ENCODE measurements at regions not wholly inside any gene's neighbourhood (a gene's known extent, or its start where the extent isn't known, plus 50 kb on each side); places are given as distances from the start of the nearest gene placed in this dataset.

DNA sequence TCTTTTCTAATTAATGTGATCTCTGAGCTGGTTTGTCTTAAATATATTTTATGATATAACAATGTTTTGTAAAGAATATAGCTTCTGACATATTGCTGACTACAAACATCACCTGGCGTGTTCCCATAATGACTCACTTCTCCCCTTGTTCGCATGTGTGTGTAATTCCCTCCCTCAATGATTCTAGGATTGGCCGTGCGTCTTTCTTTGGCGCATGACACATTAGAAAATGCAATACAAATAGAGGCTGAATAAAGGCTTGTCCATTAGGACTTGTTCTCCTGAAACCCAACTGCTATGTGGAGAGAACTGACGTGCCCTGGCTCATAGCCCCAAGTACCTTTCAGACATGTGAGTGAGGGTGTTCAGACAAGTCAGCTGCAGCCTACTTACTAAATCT, 159.7 kb upstream of the CDH20 start:
- H3K4me1 ChIP-seq (ENCODE audit: insufficient read depth, low read length, poor library complexity, severe bottlenecking), result no peaks in the 10 kb centered on the region
- no TSS peak for BruUV-seq (replicated peaks)

GRCh38 chr18:61183798-61184197, 149.4 kb upstream of the CDH20 start:
- intact Hi-C loops (cut with micrococcal nuclease; ENCODE audit: unreplicated experiment), result no loop called here
- no peaks in the 10 kb centered on the region for H3K79me2 ChIP-seq (ENCODE audit: insufficient read depth, low read depth, low read length)
- TF ChIP-seq CTCF (conservative IDR thresholded peaks at IDR 0.05; ENCODE audit: low read length) (no peak), EZH2phosphoT487 (IDR thresholded peaks at IDR 0.05; ENCODE audit: borderline replicate concordance, low read depth, low read length) (no peak)
- no peaks in the 10 kb centered on the region for H3K4me1 ChIP-seq (ENCODE audit: insufficient read depth, low read length, poor library complexity, severe bottlenecking)
- ChIA-PET POLR2A (no interaction called here), CTCF (ENCODE audit: unreplicated experiment) (no interaction called here)
- H3K9me3 ChIP-seq (ENCODE audit: low read length), result no peaks in the 10 kb centered on the region
- no peaks in the 10 kb centered on the region for H3K36me3 ChIP-seq (ENCODE audit: insufficient read depth, low read length)
- BruUV-seq (replicated peaks), result no TSS peak
- DNase-seq (ENCODE audit: low spot score), result no peak
- H3K9me2 ChIP-seq (ENCODE audit: insufficient read depth, low read length), result no peaks in the 10 kb centered on the region
- no peak overlapping the region for H3K4me3 ChIP-seq (ENCODE audit: low read depth, low read length, poor library complexity, severe bottlenecking)
- no peak overlapping the region for H3K27ac ChIP-seq (ENCODE audit: low read depth, low read length, poor library complexity, severe bottlenecking)
- no peak overlapping the region for H3K4me2 ChIP-seq (ENCODE audit: low read length)
- no peaks in the 10 kb centered on the region for H4K20me1 ChIP-seq (ENCODE audit: insufficient read depth, low read length)
- H2AFZ ChIP-seq (ENCODE audit: low read length), result no peak overlapping the region

More for the DNA sequence above, 159.7 kb upstream of the CDH20 start:
- TF ChIP-seq EZH2phosphoT487 (IDR thresholded peaks at IDR 0.05; ENCODE audit: borderline replicate concordance, low read depth, low read length) (no peak), CTCF (conservative IDR thresholded peaks at IDR 0.05; ENCODE audit: low read length) (no peak)
- ChIA-PET POLR2A (no interaction called here), CTCF (ENCODE audit: unreplicated experiment) (no interaction called here)
- Histone ChIP-seq H3K9me2 (ENCODE audit: insufficient read depth, low read length) (no peaks in the 10 kb centered on the region), H4K20me1 (ENCODE audit: insufficient read depth, low read length) (no peaks in the 10 kb centered on the region), H2AFZ (ENCODE audit: low read length) (no peak overlapping the region), H3K36me3 (ENCODE audit: insufficient read depth, low read length) (no peaks in the 10 kb centered on the region), H3K79me2 (ENCODE audit: insufficient read depth, low read depth, low read length) (no peaks in the 10 kb centered on the region), H3K27ac (ENCODE audit: low read depth, low read length, poor library complexity, severe bottlenecking) (no peak overlapping the region), H3K4me2 (ENCODE audit: low read length) (no peak overlapping the region), H3K9me3 (ENCODE audit: low read length) (no peaks in the 10 kb centered on the region), H3K4me3 (ENCODE audit: low read depth, low read length, poor library complexity, severe bottlenecking) (no peak overlapping the region)
- DNase-seq (ENCODE audit: low spot score), result no peak
- intact Hi-C loops (cut with micrococcal nuclease; ENCODE audit: unreplicated experiment), result no loop called here

DNA sequence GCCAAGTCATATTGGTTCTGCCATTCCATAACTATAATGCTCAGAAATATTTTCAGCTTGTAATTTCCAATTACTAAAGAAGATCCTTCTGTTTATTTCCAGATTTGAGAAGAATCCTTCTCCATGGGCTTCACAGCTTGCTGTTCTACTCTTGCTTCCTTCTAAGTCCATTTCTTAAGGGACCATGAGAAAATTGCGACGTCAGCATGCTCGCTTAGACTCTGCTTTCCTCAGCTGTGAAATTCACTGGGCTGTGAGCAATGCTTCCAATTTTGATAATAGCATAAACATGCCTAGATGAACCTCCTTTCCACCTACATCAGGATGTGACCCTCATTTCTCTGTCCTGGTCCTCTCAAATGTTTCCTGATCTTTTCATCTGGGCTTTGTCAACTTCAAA, 145.3 kb upstream of the CDH20 start:
- no peaks in the 10 kb centered on the region for H3K9me3 ChIP-seq (ENCODE audit: low read length)
- H3K9me2 ChIP-seq (ENCODE audit: insufficient read depth, low read length), result no peaks in the 10 kb centered on the region
- ChIA-PET CTCF (ENCODE audit: unreplicated experiment) (no interaction called here), POLR2A (interaction anchor here (0.6 kb wide), 1 partner anchor 455 kb away, joined by 3 read pairs; no protein-coding TSS in a partner anchor)
- no peaks in the 10 kb centered on the region for H4K20me1 ChIP-seq (ENCODE audit: insufficient read depth, low read length)
- no peak overlapping the region for H2AFZ ChIP-seq (ENCODE audit: low read length)
- H3K4me3 ChIP-seq (ENCODE audit: low read depth, low read length, poor library complexity, severe bottlenecking), result no peak overlapping the region
- no TSS peak for BruUV-seq (replicated peaks)
- no peak overlapping the region for H3K4me2 ChIP-seq (ENCODE audit: low read length)
- no peaks in the 10 kb centered on the region for H3K36me3 ChIP-seq (ENCODE audit: insufficient read depth, low read length)
- intact Hi-C loops (cut with micrococcal nuclease; ENCODE audit: unreplicated experiment), result no loop called here
- no peaks in the 10 kb centered on the region for H3K79me2 ChIP-seq (ENCODE audit: insufficient read depth, low read depth, low read length)
- TF ChIP-seq EZH2phosphoT487 (IDR thresholded peaks at IDR 0.05; ENCODE audit: borderline replicate concordance, low read depth, low read length), result no peak
- no peak overlapping the region for H3K27ac ChIP-seq (ENCODE audit: low read depth, low read length, poor library complexity, severe bottlenecking)
- no peaks in the 10 kb centered on the region for H3K4me1 ChIP-seq (ENCODE audit: insufficient read depth, low read length, poor library complexity, severe bottlenecking)
- no peak for DNase-seq (ENCODE audit: low spot score)

Measured in OCI-LY7 (cell line).